HG03108 (cell line): ENCODE measurements at regions not wholly inside any gene's neighbourhood (a gene's known extent, or its start where the extent isn't known, plus 50 kb on each side); places are given as distances from the start of the nearest gene placed in this dataset.
"Not testable (repeated sequence)": the region's sequence is repeated elsewhere in the genome, so short reads cannot be mapped to it uniquely, and the experiment has no call there.

Experiments
- ATAC-seq: cut with Tn5 transposase; IDR thresholded peaks from one replicate; pipeline ENCODE4 v1.9.1; 2021; ENCODE audit warnings: moderate library complexity; ENCODE audit not compliant: unreplicated experiment

GRCh38 chr2:22903616-22904015, 481.4 kb upstream of the KLHL29 start:
- no peak for ATAC-seq

DNA sequence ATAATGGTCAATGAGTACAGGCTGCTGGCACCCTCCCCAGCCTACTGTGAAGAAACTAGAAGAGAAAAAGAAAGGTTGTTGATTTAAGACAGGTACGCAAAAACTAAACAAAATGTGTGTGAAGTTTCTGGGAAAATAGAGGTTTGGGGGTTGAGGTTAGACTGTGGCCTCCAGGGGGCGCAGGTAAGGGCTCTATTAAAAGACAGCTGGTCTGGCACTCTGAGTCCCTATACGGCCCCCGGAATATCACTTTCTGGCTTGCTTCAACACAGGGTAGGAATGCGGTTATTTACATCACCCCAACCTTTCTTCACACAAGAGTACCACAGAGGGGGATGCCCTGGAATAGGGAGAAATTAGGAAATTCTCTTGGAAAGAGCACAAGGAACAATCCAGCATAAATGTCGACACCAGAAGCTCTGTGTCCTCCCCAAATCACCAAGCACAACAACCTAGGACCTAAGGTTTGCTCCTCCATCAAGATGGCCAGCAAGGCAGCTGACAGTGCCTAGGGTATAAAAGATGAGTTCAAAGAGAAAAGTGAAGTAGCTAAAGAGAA, 480.8 kb upstream of the KLHL29 start:
- ATAC-seq = no peak

- ATAC-seq = no peak
Measured at GRCh38 chr2:22907330-22907729, 477.6 kb upstream of the KLHL29 start.

GRCh38 chr2:22912398-22912797, 472.6 kb upstream of the KLHL29 start:
- no peak for ATAC-seq

DNA sequence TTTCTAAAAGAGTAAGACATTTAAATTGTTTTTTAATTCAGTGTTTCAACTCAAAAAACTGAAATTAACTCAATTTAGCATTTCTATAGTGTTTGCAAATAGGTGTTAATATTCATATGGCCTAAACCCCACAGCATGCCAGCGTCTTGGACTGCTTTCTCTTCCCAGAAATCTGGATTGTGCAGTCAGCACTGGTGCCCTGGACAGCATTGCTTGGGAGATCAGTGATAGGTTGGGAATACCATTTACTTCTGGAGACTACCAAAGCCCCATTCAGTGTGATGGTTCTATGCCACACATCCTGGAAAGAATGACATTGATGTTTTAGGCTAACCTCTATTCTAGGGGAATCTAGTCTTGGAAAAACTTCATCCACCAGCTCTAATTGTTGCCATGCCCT, 455.0 kb upstream of the KLHL29 start:
- no peak for ATAC-seq

GRCh38 chr2:22930781-22931180, 454.2 kb upstream of the KLHL29 start:
- no peak for ATAC-seq

DNA sequence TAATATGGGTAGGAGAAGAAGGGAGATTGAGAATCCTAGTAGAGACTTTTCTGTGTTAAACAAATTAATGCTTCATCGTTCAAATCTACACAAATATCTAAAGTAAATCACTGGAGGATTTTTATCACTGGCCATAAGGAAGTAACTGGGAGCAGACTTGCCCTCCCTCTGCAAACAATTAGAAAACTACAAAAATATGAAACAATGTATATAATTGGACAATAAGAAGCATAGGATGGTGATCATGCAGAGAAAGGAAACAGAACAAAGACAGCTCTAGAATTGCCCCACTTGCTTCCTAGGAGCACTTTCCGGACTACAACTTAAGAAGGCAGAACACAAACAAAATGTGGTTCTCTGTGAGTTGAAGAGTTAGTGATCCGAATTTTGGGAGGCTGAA, 452.7 kb upstream of the KLHL29 start:
- ATAC-seq = no peak

DNA sequence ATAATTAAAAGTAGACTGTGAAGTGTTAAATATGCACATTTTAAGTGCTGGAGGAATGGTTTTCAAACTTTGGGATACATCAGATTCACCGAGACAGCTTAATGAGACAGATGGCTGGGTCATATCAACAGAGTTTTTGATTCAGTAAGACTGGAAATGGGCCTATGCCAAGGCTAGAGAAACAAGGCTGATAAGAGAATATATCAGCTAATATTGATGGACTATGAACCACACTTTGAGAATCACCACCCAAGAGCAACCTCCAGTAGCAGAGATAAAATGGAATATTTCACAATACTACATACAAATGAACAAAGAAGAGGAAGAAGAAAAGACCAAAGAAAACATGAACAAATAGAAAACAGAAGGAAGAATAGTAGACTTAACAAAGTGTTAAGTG, 450.2 kb upstream of the KLHL29 start:
- no peak for ATAC-seq

- no peak for ATAC-seq
Measured at GRCh38 chr2:22942441-22942840, 442.5 kb upstream of the KLHL29 start.

DNA sequence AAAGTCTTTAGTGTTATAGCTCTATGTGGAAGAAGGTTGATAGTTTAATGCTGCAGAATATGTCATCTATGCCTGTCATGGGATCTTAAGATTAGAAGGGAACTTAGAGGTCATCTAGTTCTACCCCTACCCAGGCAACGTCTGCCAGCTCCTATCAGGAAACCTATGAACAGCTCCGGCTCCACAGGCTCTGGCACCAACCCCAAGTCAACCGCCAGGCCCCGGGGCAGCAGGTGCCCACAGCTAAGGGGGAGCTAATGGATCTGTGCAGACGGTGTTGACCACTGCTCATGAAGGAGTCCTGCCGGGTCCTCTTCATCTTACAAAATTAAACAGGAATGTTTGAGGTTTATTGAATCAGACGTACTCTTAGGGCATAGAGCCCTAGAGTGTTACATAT, 440.8 kb upstream of the KLHL29 start:
- no peak for ATAC-seq

GRCh38 chr2:22946553-22946952, 438.4 kb upstream of the KLHL29 start:
- no peak for ATAC-seq

- no peak for ATAC-seq
Measured at GRCh38 chr2:22947741-22948140, 437.2 kb upstream of the KLHL29 start.

DNA sequence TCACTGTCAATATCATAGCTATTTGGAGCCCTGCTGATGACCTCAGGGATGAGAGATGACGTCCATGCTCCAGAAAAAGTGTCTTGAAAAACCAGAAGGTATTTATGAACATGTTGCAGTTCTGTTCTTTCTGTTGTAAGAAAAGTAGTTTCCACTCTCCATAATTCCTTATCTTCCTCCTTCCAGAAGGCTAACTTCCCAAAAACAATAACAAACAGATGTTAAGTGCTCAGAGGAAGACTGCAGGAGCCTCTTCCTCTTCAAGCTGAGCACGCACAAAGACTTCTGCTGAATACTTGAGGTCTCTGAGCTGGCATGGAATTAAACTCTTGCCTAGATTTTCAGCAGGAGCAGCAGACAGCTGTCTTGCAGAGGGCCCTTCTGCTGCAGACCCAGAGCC, 434.5 kb upstream of the KLHL29 start:
- ATAC-seq = no peak

GRCh38 chr2:22952656-22953225, 432.2 kb upstream of the KLHL29 start:
- ATAC-seq = no peak

- no peak for ATAC-seq
Measured at GRCh38 chr2:22957446-22957845, 427.5 kb upstream of the KLHL29 start.

GRCh38 chr2:22958308-22958707, 426.7 kb upstream of the KLHL29 start:
- ATAC-seq = no peak

DNA sequence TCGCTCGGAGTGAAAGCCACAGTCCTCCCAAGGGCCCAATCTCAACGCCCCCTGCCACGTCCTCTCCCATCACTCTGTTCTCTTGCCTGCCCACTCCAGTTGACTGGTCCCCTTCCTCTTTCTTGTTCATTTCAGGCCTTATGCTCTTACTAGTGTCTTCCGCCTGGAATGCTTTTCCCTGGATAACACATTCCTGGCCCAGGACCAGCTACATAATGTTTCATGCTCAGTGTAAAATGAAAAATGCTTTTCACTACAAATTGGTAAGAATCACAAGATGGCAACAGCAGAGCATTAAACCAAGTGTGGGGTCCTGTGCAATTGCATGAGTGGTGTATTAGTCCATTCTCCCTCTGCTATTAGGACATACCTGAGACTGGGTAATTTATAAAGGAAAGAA, 417.2 kb upstream of the KLHL29 start:
- no peak for ATAC-seq

DNA sequence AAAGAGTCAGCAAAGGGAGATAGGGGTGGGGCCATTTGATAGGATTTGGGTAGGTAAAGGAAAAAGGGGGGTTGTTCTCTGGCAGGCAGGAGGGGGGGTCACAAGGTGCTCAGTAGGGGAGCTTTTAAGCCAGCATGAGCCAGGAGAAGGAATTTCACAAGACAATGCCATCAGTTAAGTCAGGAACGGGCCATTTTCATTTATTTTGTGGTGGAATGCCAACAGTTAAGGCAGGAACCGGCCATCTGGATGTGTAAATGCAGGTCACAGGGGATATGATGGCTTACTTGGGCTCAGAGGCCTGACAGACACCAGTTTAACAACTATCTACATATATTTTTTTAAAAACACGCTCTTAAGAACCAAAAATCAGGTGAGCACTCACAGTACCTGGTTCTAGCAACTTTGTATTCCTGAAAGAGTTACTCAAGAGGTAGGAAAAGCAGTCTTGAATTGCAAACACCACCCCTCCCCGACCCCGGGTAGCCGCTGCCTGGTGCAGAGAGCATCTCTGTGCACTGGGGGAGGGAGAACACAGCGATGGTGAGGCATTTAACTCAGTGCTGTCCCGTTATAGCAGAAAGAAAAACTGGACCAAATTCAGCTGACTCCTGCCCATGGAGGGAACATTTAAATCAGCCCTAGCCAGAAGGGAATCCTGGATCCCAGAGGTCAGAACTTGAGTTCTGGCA, 414.5 kb upstream of the KLHL29 start:
- ATAC-seq = no peak

- ATAC-seq = no peak
Measured at GRCh38 chr2:22970991-22971390, 414.0 kb upstream of the KLHL29 start.

DNA sequence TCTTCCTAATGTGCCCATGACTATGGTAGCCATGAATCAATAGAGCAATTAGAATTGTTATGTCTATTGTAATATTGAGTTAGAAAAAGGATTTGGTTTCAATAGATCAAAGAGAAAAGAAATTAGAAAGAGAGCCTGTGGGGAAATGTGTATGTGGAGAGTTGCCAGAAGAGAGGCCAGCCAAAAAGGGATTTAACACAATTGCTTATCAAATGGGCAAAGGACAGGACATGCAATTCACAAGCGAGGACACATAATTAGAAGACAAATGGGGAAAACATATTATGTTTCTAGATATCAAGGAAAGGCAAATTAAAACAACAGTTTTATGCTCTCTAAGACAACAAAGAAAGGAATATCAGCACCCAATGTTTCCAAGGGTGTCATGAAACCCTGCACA, 403.2 kb upstream of the KLHL29 start:
- no peak for ATAC-seq

DNA sequence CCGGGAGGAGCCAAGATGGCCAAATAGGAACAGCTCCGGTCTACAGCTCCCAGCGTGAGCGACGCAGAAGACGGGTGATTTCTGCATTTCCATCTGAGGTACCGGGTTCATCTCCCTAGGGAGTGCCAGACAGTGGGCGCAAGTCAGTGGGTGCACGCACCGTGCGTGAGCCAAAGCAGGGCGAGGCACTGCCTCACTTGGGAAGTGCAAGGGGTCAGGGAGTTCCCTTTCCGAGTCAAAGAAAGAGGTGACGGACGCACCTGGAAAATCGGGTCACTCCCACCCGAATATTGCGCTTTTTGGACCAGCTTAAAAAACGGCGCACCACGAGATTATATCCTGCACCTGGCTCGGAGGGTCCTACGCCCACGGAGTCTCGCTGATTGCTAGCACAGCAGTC, 400.8 kb upstream of the KLHL29 start:
- ATAC-seq = not testable (repeated sequence)

DNA sequence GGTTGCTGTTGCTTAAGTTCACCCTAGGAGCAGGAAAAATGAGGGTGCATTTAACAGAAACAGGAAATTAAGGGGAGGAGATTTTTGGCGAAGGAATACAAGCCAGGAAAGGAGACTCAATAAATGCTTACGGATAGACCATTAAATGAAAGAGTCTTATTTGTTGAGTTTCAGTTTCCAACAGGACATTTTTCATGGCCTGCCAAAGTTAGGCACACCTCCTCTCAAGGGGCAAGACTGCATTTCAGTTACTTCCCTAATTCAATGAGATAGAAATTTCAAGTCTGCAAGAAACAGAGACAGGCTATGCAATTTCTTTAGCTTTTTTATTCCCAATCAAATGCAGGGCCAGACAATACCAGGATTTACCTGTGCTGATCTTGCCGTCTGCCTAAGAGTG, 394.7 kb upstream of the KLHL29 start:
- ATAC-seq = no peak

- no peak for ATAC-seq
Measured at GRCh38 chr2:22991844-22992243, 393.1 kb upstream of the KLHL29 start.
